GM23338 (cell line): ENCODE measurements at regions not wholly inside any gene's neighbourhood (a gene's known extent, or its start where the extent isn't known, plus 50 kb on each side); places are given as distances from the start of the nearest gene placed in this dataset.

ENCODE experiments used
- ATAC-seq: fragments of 200-7000 bp; cut with Tn5 transposase; 3 replicates; pipeline ENCODE4 v1.9.1; 2020
- DNase-seq: peaks from one replicate; pipeline ENCODE4 v3.0.0-alpha.2; 2015; ENCODE audit warnings: low spot score
- H2AFZ ChIP-seq: fragments of 200-600 bp; sonication (generic); 2 replicates; pipeline ENCODE4 v1.8.0; 2016; ENCODE audit warnings: antibody characterized with exemption, mild to moderate bottlenecking, moderate library complexity
- H3F3A ChIP-seq: fragments of 200-600 bp; sonication (generic); replicated peaks from 2 replicates; pipeline ENCODE4 v1.8.0; 2017; ENCODE audit warnings: antibody characterized with exemption, mixed run types, low read depth
- H3K27ac ChIP-seq: fragments of 200-600 bp; sonication (generic); 2 replicates; pipeline ENCODE4 v1.6.1; 2016; ENCODE audit warnings: low read depth
- H3K27me3 ChIP-seq: fragments of 200-600 bp; sonication (generic); 2 replicates; pipeline ENCODE4 v1.8.0; 2016; ENCODE audit warnings: mild to moderate bottlenecking, mixed run types, moderate library complexity; ENCODE audit not compliant: insufficient read depth
- H3K36me3 ChIP-seq: fragments of 200-600 bp; sonication (generic); 2 replicates; pipeline ENCODE4 v1.8.0; 2016; ENCODE audit warnings: mild to moderate bottlenecking; ENCODE audit not compliant: insufficient read depth
- H3K4me1 ChIP-seq: fragments of 200-600 bp; sonication (generic); 2 replicates; pipeline ENCODE4 v1.8.0; 2016; ENCODE audit warnings: mild to moderate bottlenecking, moderate library complexity; ENCODE audit not compliant: insufficient read depth
- H3K4me2 ChIP-seq: fragments of 200-600 bp; sonication (generic); 2 replicates; pipeline ENCODE4 v1.7.1; 2017; ENCODE audit warnings: mixed run types
- H3K4me3 ChIP-seq: fragments of 200-600 bp; sonication (generic); 2 replicates; pipeline ENCODE4 v1.6.1; 2016; ENCODE audit warnings: mixed run types
- H3K79me2 ChIP-seq: fragments of 200-600 bp; sonication (generic); replicated peaks from 2 replicates; pipeline ENCODE4 v1.8.0; 2017; ENCODE audit warnings: mild to moderate bottlenecking; ENCODE audit not compliant: insufficient read depth
- H3K9me2 ChIP-seq: fragments of 200-600 bp; sonication (generic); 2 replicates; pipeline ENCODE4 v1.8.0; 2017; ENCODE audit not compliant: insufficient read depth
- H4K20me1 ChIP-seq: fragments of 200-600 bp; sonication (generic); replicated peaks from 2 replicates; pipeline ENCODE4 v1.8.0; 2017; ENCODE audit warnings: mild to moderate bottlenecking; ENCODE audit not compliant: insufficient read depth
- H3K27ac Mint-ChIP-seq: 2 replicates; pipeline ENCODE4 v1.8.0; 2020; ENCODE audit warnings: inconsistent platforms, mild to moderate bottlenecking, moderate library complexity, mixed read lengths
- H3K27me3 Mint-ChIP-seq: 3 replicates; pipeline ENCODE4 v1.8.0; 2022; ENCODE audit warnings: low read depth, mild to moderate bottlenecking, moderate library complexity, mixed read lengths, inconsistent platforms; ENCODE audit not compliant: insufficient read depth, poor library complexity
- H3K36me3 Mint-ChIP-seq: 3 replicates; pipeline ENCODE4 v1.8.0; 2021; ENCODE audit warnings: low read depth, mild to moderate bottlenecking, inconsistent platforms, moderate library complexity, mixed read lengths
- H3K4me1 Mint-ChIP-seq: 3 replicates; pipeline ENCODE4 v1.8.0; 2020; ENCODE audit warnings: mild to moderate bottlenecking, inconsistent platforms, mixed read lengths
- H3K4me3 Mint-ChIP-seq: 3 replicates; pipeline ENCODE4 v1.8.0; 2021; ENCODE audit warnings: moderate library complexity, mild to moderate bottlenecking, inconsistent platforms, mixed read lengths
- H3K9me3 Mint-ChIP-seq: 3 replicates; pipeline ENCODE4 v1.8.0; 2020; ENCODE audit warnings: moderate library complexity, mild to moderate bottlenecking, inconsistent platforms, mixed read lengths
- CTCF ChIP-seq, 2 experiments: fragments of 200-600 bp in 1 of 2; sonication (generic) in 1 of 2; conservative IDR thresholded peaks; 2 replicates each; pipeline versions ENCODE4 v1.5.1 to v1.6.1; 2016 to 2017; ENCODE audit warnings: antibody characterized with exemption in 2 of 2, low read depth in 2 of 2, mild to moderate bottlenecking in 2 of 2, moderate library complexity in 1 of 2
- EZH2 ChIP-seq: fragments of 200-600 bp; sonication (generic); IDR thresholded peaks from one replicate; pipeline ENCODE4 v1.8.0; 2017; ENCODE audit warnings: antibody characterized with exemption, mild to moderate bottlenecking, low read depth; ENCODE audit not compliant: unreplicated experiment
- JUNB ChIP-seq: IDR thresholded peaks from one replicate; pipeline ENCODE4 v1.6.1; 2016; ENCODE audit warnings: antibody characterized with exemption; ENCODE audit not compliant: unreplicated experiment
- NANOG ChIP-seq: IDR thresholded peaks from 2 replicates; pipeline ENCODE4 v1.6.1; 2016; ENCODE audit warnings: antibody characterized with exemption, borderline replicate concordance
- POLR2AphosphoS5 ChIP-seq: IDR thresholded peaks from 2 replicates; pipeline ENCODE4 v1.6.1; 2016; ENCODE audit warnings: antibody characterized with exemption, low read depth
- REST ChIP-seq: IDR thresholded peaks from one replicate; pipeline ENCODE4 v1.6.1; 2018; ENCODE audit warnings: antibody characterized with exemption; ENCODE audit not compliant: unreplicated experiment
- ZNF114 ChIP-seq: fragments of 250-450 bp; sonication (Bioruptor Pico); IDR thresholded peaks from 2 replicates; pipeline ENCODE4 v1.5.0; 2020; ENCODE audit warnings: mild to moderate bottlenecking, moderate library complexity
- TF ChIP-seq, protein P1 (sequence below): IDR thresholded peaks from 2 replicates; pipeline ENCODE4 v1.6.1; 2016; ENCODE audit warnings: antibody characterized with exemption

GRCh38 chr17:54235571-54235970 is 412.8 kb downstream of the KIF2B start (continued):
- TF ChIP-seq REST (no peak), NANOG (no peak), ZNF114 (CRISPR knock-in tag) (no peak), POLR2AphosphoS5 (no peak), JUNB (no peak), EZH2 (no peak)
- TF ChIP-seq, protein P1, sequence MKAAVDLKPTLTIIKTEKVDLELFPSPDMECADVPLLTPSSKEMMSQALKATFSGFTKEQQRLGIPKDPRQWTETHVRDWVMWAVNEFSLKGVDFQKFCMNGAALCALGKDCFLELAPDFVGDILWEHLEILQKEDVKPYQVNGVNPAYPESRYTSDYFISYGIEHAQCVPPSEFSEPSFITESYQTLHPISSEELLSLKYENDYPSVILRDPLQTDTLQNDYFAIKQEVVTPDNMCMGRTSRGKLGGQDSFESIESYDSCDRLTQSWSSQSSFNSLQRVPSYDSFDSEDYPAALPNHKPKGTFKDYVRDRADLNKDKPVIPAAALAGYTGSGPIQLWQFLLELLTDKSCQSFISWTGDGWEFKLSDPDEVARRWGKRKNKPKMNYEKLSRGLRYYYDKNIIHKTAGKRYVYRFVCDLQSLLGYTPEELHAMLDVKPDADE, result no peak

DNA sequence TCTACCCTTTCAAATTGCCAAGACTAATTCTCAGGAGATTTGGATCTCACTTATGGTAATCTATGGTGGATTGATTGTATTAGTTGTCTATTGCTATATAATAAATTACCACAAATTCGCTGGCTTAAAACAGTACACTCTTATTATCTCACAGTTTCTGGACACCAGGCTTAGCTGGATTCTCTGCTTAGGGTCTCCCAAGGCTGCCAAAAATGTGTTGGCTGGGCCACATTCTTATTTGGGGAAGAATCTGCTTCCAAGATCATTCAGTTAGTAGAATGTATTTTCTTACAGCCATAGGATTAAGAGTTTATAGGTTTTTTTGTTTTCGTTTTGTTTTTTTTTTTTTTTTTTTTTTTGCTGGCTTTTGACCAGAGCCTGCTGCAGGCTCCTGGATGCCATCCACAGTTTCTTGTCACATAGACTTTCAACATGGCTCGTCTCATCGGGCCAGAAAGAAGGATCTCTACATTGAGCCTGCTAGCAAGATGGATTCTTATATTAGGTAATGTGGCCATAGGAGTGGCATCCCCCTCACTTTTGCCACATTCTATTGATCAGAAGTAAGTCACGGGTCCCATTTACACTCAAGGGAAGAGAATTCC is 415.3 kb downstream of the KIF2B start:
- Mint-ChIP-seq H3K27ac (no peak overlapping the region), H3K4me1 (no peaks in the 10 kb centered on the region), H3K27me3 (no peaks in the 10 kb centered on the region), H3K36me3 (peaks cover 19% of the 10 kb centered on the region), H3K4me3 (no peak overlapping the region), H3K9me3 (peaks cover 15% of the 10 kb centered on the region; the same call in 2 of the 3 replicates)
- DNase-seq, result no peak
- 0 out of 2 replicates have a peak, but pooled peaks cover 5% of the 10 kb centered on the region for H3K9me2 ChIP-seq
- no peak overlapping the region for H3K4me2 ChIP-seq
- H3K27me3 ChIP-seq, result no peaks in the 10 kb centered on the region
- H4K20me1 ChIP-seq, result no peaks in the 10 kb centered on the region
- no peaks in the 10 kb centered on the region for H3K79me2 ChIP-seq
- H3F3A ChIP-seq, result no peaks in the 10 kb centered on the region
- H2AFZ ChIP-seq, result no peak overlapping the region
- H3K27ac ChIP-seq, result no peak overlapping the region
- no peak for TF ChIP-seq CTCF (conservative IDR thresholded peaks at IDR 0.05; ENCODE audit: low read depth in 2 of 2)
- no peak for TF ChIP-seq POLR2AphosphoS5
- no peak for TF ChIP-seq REST
- no peak for ATAC-seq
- no peak overlapping the region for H3K4me3 ChIP-seq
- H3K36me3 ChIP-seq, result peaks cover 3% of the 10 kb centered on the region; the same call in 1 of the 2 replicates
- no peaks in the 10 kb centered on the region for H3K4me1 ChIP-seq
